ENCODE measurements at regions not wholly inside any gene's neighbourhood (a gene's known extent, or its start where the extent isn't known, plus 50 kb on each side); places are given as distances from the start of the nearest gene placed in this dataset.

DNA sequence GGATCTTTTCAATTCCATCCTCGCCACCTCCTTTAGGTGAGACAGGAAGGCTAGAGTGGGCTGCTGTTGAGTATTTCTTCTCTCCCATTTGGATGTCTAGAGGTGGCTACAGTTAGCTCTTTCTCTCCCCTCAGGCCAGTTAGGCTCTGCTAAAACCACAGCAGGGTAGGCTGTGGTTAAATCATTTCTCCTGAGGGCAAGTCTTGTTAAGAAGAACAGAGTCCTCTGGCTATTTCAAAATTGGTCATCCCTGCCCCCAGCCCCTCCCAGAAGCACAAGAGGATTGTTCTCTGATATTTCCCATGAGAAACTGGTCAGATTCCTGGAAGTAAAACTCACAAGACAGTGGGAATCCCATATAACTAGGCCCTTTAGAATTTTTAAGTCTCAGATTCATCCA, 1359.5 kb downstream of the TECRL start:
- CTCF ChIA-PET (ENCODE audit: unreplicated experiment) = no interaction called here
- H3K79me2 ChIP-seq (ENCODE audit: insufficient read depth, low read depth, low read length) = no peaks in the 10 kb centered on the region
- TF ChIP-seq EZH2phosphoT487 (IDR thresholded peaks at IDR 0.05; ENCODE audit: borderline replicate concordance, low read depth, low read length) = no peak
- TF ChIP-seq, protein P1, sequence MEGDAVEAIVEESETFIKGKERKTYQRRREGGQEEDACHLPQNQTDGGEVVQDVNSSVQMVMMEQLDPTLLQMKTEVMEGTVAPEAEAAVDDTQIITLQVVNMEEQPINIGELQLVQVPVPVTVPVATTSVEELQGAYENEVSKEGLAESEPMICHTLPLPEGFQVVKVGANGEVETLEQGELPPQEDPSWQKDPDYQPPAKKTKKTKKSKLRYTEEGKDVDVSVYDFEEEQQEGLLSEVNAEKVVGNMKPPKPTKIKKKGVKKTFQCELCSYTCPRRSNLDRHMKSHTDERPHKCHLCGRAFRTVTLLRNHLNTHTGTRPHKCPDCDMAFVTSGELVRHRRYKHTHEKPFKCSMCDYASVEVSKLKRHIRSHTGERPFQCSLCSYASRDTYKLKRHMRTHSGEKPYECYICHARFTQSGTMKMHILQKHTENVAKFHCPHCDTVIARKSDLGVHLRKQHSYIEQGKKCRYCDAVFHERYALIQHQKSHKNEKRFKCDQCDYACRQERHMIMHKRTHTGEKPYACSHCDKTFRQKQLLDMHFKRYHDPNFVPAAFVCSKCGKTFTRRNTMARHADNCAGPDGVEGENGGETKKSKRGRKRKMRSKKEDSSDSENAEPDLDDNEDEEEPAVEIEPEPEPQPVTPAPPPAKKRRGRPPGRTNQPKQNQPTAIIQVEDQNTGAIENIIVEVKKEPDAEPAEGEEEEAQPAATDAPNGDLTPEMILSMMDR (conservative IDR thresholded peaks at IDR 0.05; ENCODE audit: low read length) = no peak
- intact Hi-C loops (cut with micrococcal nuclease; ENCODE audit: unreplicated experiment) = no loop called here
- 0 out of 2 replicates have a peak, but pooled peaks cover 4% of the 10 kb centered on the region for H3K9me3 ChIP-seq (ENCODE audit: low read length)
- DNase-seq (ENCODE audit: low spot score) = no peak
- no peak overlapping the region for H3K4me2 ChIP-seq (ENCODE audit: low read length)
- no TSS peak for BruUV-seq (replicated peaks)
- no peaks in the 10 kb centered on the region for H3K36me3 ChIP-seq (ENCODE audit: insufficient read depth, low read length)
- POLR2A ChIA-PET = no interaction called here
- H4K20me1 ChIP-seq (ENCODE audit: insufficient read depth, low read length) = no peaks in the 10 kb centered on the region
- no peak overlapping the region for H3K27ac ChIP-seq (ENCODE audit: low read depth, low read length, poor library complexity, severe bottlenecking)
- no peak overlapping the region for H2AFZ ChIP-seq (ENCODE audit: low read length)
- H3K9me2 ChIP-seq (ENCODE audit: insufficient read depth, low read length) = no peaks in the 10 kb centered on the region
- H3K4me3 ChIP-seq (ENCODE audit: low read depth, low read length, poor library complexity, severe bottlenecking) = no peak overlapping the region
- no peaks in the 10 kb centered on the region for H3K4me1 ChIP-seq (ENCODE audit: insufficient read depth, low read length, poor library complexity, severe bottlenecking)

- Histone ChIP-seq H3K79me2 (ENCODE audit: insufficient read depth, low read depth, low read length) (no peaks in the 10 kb centered on the region), H3K4me2 (ENCODE audit: low read length) (no peak overlapping the region), H3K9me2 (ENCODE audit: insufficient read depth, low read length) (no peaks in the 10 kb centered on the region), H3K36me3 (ENCODE audit: insufficient read depth, low read length) (no peaks in the 10 kb centered on the region), H3K4me3 (ENCODE audit: low read depth, low read length, poor library complexity, severe bottlenecking) (no peak overlapping the region), H3K4me1 (ENCODE audit: insufficient read depth, low read length, poor library complexity, severe bottlenecking) (no peaks in the 10 kb centered on the region), H3K9me3 (ENCODE audit: low read length) (0 out of 2 replicates have a peak, but pooled peaks cover 4% of the 10 kb centered on the region), H3K27ac (ENCODE audit: low read depth, low read length, poor library complexity, severe bottlenecking) (no peak overlapping the region), H4K20me1 (ENCODE audit: insufficient read depth, low read length) (no peaks in the 10 kb centered on the region), H2AFZ (ENCODE audit: low read length) (no peak overlapping the region)
- intact Hi-C loops (cut with micrococcal nuclease; ENCODE audit: unreplicated experiment) = no loop called here
- no TSS peak for BruUV-seq (replicated peaks)
- TF ChIP-seq EZH2phosphoT487 (IDR thresholded peaks at IDR 0.05; ENCODE audit: borderline replicate concordance, low read depth, low read length) = no peak
- TF ChIP-seq, protein P1 (conservative IDR thresholded peaks at IDR 0.05; ENCODE audit: low read length) = no peak
- ChIA-PET CTCF (ENCODE audit: unreplicated experiment) (no interaction called here), POLR2A (interaction anchor here (0.7 kb wide), 1 partner anchor 1586 kb away, joined by 3 read pairs; no protein-coding TSS in a partner anchor)
- DNase-seq (ENCODE audit: low spot score) = no peak
These were observed 1360.0 kb downstream of the TECRL start for GRCh38 chr4:63049278-63049677.

DNA sequence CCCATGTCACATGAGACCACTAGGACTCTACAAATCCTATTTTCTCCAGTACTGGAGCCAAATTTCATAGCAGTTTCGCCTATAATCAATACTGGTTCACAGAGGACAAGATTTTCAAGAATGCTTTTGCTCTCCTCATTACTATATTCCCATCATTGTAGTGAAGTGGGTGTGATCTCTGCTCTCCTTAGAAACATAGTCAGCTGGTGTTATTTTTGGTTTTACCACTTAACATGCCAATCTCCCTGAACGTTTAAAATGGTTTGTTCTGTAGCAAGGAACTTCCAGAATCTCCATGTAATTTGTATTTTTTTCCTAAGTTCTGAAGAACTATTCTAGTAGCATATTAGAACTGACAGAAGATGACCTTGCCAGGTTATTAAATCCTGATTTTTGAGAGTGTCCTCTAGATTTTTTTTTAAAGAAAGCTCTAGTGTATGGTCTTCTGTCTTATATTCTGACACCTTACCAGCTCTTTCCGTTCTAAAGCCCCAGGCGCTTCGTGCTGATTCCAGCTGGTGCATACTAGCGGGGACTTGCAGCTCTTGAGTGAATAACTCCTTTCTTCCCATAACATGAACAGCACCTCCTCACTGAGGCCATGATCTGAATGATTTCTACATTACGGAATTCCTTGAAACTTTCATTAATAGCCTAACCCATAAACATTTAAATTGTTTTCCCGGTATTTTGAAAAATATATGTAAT, 1372.9 kb downstream of the TECRL start:
- TF ChIP-seq, protein P1 (conservative IDR thresholded peaks at IDR 0.05; ENCODE audit: low read length) = no peak
- TF ChIP-seq EZH2phosphoT487 (IDR thresholded peaks at IDR 0.05; ENCODE audit: borderline replicate concordance, low read depth, low read length) = no peak
- Histone ChIP-seq H3K27ac (ENCODE audit: low read depth, low read length, poor library complexity, severe bottlenecking) (no peak overlapping the region), H2AFZ (ENCODE audit: low read length) (no peak overlapping the region), H3K9me2 (ENCODE audit: insufficient read depth, low read length) (no peaks in the 10 kb centered on the region), H4K20me1 (ENCODE audit: insufficient read depth, low read length) (no peaks in the 10 kb centered on the region), H3K36me3 (ENCODE audit: insufficient read depth, low read length) (no peaks in the 10 kb centered on the region), H3K4me1 (ENCODE audit: insufficient read depth, low read length, poor library complexity, severe bottlenecking) (no peaks in the 10 kb centered on the region), H3K79me2 (ENCODE audit: insufficient read depth, low read depth, low read length) (no peaks in the 10 kb centered on the region), H3K4me2 (ENCODE audit: low read length) (no peak overlapping the region), H3K4me3 (ENCODE audit: low read depth, low read length, poor library complexity, severe bottlenecking) (no peak overlapping the region), H3K9me3 (ENCODE audit: low read length) (no peaks in the 10 kb centered on the region)
- BruUV-seq (replicated peaks) = no TSS peak
- intact Hi-C loops (cut with micrococcal nuclease; ENCODE audit: unreplicated experiment) = no loop called here
- no peak for DNase-seq (ENCODE audit: low spot score)
- ChIA-PET POLR2A (no interaction called here), CTCF (ENCODE audit: unreplicated experiment) (no interaction called here)

Data from OCI-LY7 (cell line).